ENCODE measurements at regions not wholly inside any gene's neighbourhood (a gene's known extent, or its start where the extent isn't known, plus 50 kb on each side); places are given as distances from the start of the nearest gene placed in this dataset.
A peak's percentile ranks its signal among the peaks of the same experiment; 100 is the strongest.

DNA sequence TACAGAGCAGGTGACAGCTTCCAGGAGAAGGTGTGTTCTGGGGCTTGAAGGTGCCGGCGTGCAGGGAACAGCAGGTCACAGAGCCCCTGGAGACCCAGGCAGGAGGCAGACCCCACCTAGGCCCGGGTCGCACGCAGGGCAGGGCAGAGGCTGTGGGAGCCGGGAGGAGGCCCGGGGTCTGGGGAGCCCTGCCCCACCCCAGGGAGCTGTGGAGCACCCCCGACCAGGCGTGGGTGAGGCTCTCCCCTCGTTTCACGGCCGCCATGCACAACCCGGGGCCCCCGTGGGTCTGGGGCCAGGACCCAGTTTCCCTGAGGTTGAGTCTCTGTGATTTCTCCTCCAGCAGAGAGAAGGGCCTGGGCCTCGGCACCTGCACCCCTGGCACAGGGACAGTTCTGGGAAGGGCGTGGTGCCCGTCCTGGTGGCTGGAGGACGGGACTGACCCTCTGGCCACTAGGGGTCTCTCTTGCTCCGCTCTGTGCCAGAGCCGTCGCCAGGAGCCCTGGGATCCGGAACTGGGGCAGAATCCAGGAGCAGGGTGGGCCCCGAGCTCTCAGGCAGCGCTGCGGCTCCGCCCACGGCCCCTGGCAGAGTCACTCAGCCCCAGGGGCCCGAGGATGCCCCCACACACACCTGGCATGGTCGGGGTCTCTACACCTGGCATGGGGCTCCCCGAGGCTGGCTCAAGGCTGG, 75.2 kb upstream of the FBRSL1 start:
- peaks cover 27% of the 10 kb centered on the region for H3K27me3 Mint-ChIP-seq (ENCODE audit: low read depth, unreplicated experiment)
- TF ChIP-seq CTCF (IDR thresholded peaks at IDR 0.05; ENCODE audit: insufficient read depth, low read depth, low read length) (peak; percentile 61), EZH2 (IDR thresholded peaks at IDR 0.05; ENCODE audit: insufficient read depth, low read length) (no peak)
- peaks cover 9% of the 10 kb centered on the region for H3K27me3 ChIP-seq (ENCODE audit: insufficient read depth, low read length)
- no peak overlapping the region for H3K9ac ChIP-seq (ENCODE audit: low read length)
- H3K9me3 ChIP-seq (ENCODE audit: insufficient read depth, low read depth, low read length): no peaks in the 10 kb centered on the region
- H3K79me2 ChIP-seq (ENCODE audit: insufficient read depth, low read length): no peaks in the 10 kb centered on the region
- no peaks in the 10 kb centered on the region for H3K4me1 Mint-ChIP-seq (ENCODE audit: low read depth, unreplicated experiment)
- no peak overlapping the region for H3K27ac Mint-ChIP-seq (ENCODE audit: unreplicated experiment)
- H3K27ac ChIP-seq (ENCODE audit: low read depth, low read length): no peak overlapping the region
- H3K36me3 Mint-ChIP-seq (ENCODE audit: low read depth, unreplicated experiment): peaks cover 3% of the 10 kb centered on the region
- H3K9me3 Mint-ChIP-seq (ENCODE audit: unreplicated experiment): peaks cover under 1% of the 10 kb centered on the region
- FAIRE-seq: no peak
- H3K36me3 ChIP-seq (ENCODE audit: insufficient read depth, low read length): no peaks in the 10 kb centered on the region
- no peaks in the 10 kb centered on the region for H4K20me1 ChIP-seq (ENCODE audit: insufficient read depth, low read length)
- H2AFZ ChIP-seq (ENCODE audit: low read depth, low read length): no peak overlapping the region
- DNase-seq (ENCODE audit: low read depth): peak; percentile 22
- H3K4me1 ChIP-seq (ENCODE audit: insufficient read depth, low read length): no peaks in the 10 kb centered on the region
- H3K4me2 ChIP-seq (ENCODE audit: low read length): no peak overlapping the region
- no peak overlapping the region for H3K4me3 Mint-ChIP-seq (ENCODE audit: unreplicated experiment)
- no peak overlapping the region for H3K4me3 ChIP-seq (ENCODE audit: insufficient read depth, low read depth, low read length)

DNA sequence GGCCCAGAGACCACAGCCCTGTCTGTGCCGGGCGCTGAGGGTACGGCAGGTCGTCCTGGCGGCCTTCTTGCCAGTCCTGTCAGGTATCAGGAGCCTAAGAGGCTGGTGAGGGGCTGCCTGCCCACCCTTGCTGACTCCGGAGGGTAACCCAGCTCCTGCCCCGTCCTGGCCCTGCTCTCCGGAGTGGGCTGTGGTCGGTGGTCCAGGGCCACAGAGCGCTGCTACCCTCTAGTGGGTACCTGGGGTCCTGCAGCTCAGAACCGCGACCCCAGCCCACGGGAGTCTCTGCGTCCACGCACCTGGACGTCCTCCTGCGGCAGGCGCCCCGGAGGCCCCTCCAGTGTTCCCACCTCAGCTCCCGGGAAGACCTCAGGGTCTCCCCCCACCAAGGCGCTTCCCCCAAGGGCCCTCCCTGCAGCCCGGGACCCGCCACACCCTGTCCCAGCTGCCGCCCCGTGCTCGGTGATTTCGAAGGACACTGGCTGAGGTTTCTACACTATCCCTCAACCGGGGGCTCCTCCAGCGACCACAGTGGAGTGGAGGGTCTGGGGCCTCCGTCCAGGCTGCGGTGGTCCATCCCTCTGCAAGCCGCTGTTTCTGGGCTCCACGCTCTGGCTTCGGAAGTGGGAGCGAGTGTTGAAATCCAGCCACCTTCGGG, 75.9 kb upstream of the FBRSL1 start:
- Histone ChIP-seq H3K4me1 (ENCODE audit: insufficient read depth, low read length) (no peaks in the 10 kb centered on the region), H3K79me2 (ENCODE audit: insufficient read depth, low read length) (no peaks in the 10 kb centered on the region), H2AFZ (ENCODE audit: low read depth, low read length) (no peak overlapping the region), H3K4me2 (ENCODE audit: low read length) (no peak overlapping the region), H3K36me3 (ENCODE audit: insufficient read depth, low read length) (no peaks in the 10 kb centered on the region), H4K20me1 (ENCODE audit: insufficient read depth, low read length) (no peaks in the 10 kb centered on the region), H3K9ac (ENCODE audit: low read length) (no peak overlapping the region), H3K27ac (ENCODE audit: low read depth, low read length) (no peak overlapping the region), H3K27me3 (ENCODE audit: insufficient read depth, low read length) (peaks cover 5% of the 10 kb centered on the region), H3K9me3 (ENCODE audit: insufficient read depth, low read depth, low read length) (no peaks in the 10 kb centered on the region), H3K4me3 (ENCODE audit: insufficient read depth, low read depth, low read length) (no peak overlapping the region)
- H3K27me3 Mint-ChIP-seq (ENCODE audit: low read depth, unreplicated experiment): peaks cover 20% of the 10 kb centered on the region
- peak; percentile 14 for TF ChIP-seq CTCF (IDR thresholded peaks at IDR 0.05; ENCODE audit: insufficient read depth, low read depth, low read length)
- TF ChIP-seq EZH2 (IDR thresholded peaks at IDR 0.05; ENCODE audit: insufficient read depth, low read length): no peak
- H3K4me1 Mint-ChIP-seq (ENCODE audit: low read depth, unreplicated experiment): no peaks in the 10 kb centered on the region
- no peak overlapping the region for H3K27ac Mint-ChIP-seq (ENCODE audit: unreplicated experiment)
- H3K4me3 Mint-ChIP-seq (ENCODE audit: unreplicated experiment): no peak overlapping the region
- H3K36me3 Mint-ChIP-seq (ENCODE audit: low read depth, unreplicated experiment): no peaks in the 10 kb centered on the region
- H3K9me3 Mint-ChIP-seq (ENCODE audit: unreplicated experiment): no peaks in the 10 kb centered on the region
- no peak for FAIRE-seq
- no peak for DNase-seq (ENCODE audit: low read depth)

DNA sequence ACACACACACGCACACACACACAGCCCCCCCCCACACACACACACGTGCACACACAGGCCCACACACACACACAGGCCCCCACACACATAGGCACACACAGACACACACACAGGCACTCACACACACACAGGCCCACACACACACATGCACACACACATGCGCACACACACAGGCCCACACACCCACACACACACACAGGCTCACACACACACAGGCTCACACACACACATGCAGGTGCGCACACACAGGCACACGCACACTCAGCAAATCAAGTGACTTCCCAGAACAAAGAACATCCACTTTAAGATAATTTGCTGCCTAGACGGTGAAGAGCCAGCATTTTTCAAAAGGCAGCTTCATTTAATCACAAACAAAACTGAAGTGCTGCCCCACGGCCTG, 78.5 kb upstream of the FBRSL1 start:
- no peak overlapping the region for H3K27ac Mint-ChIP-seq (ENCODE audit: unreplicated experiment)
- Histone ChIP-seq H3K4me1 (ENCODE audit: insufficient read depth, low read length) (no peaks in the 10 kb centered on the region), H3K4me2 (ENCODE audit: low read length) (no peak overlapping the region), H4K20me1 (ENCODE audit: insufficient read depth, low read length) (no peaks in the 10 kb centered on the region), H3K4me3 (ENCODE audit: insufficient read depth, low read depth, low read length) (no peak overlapping the region), H2AFZ (ENCODE audit: low read depth, low read length) (no peak overlapping the region), H3K79me2 (ENCODE audit: insufficient read depth, low read length) (no peaks in the 10 kb centered on the region), H3K27ac (ENCODE audit: low read depth, low read length) (no peak overlapping the region), H3K27me3 (ENCODE audit: insufficient read depth, low read length) (no peaks in the 10 kb centered on the region), H3K36me3 (ENCODE audit: insufficient read depth, low read length) (no peaks in the 10 kb centered on the region), H3K9me3 (ENCODE audit: insufficient read depth, low read depth, low read length) (no peaks in the 10 kb centered on the region), H3K9ac (ENCODE audit: low read length) (no peak overlapping the region)
- DNase-seq (ENCODE audit: low read depth): no peak
- no peak for TF ChIP-seq EZH2 (IDR thresholded peaks at IDR 0.05; ENCODE audit: insufficient read depth, low read length)
- TF ChIP-seq CTCF (IDR thresholded peaks at IDR 0.05; ENCODE audit: insufficient read depth, low read depth, low read length): no peak
- H3K36me3 Mint-ChIP-seq (ENCODE audit: low read depth, unreplicated experiment): no peaks in the 10 kb centered on the region
- H3K4me3 Mint-ChIP-seq (ENCODE audit: unreplicated experiment): no peak overlapping the region
- H3K27me3 Mint-ChIP-seq (ENCODE audit: low read depth, unreplicated experiment): peaks cover 14% of the 10 kb centered on the region
- H3K4me1 Mint-ChIP-seq (ENCODE audit: low read depth, unreplicated experiment): no peaks in the 10 kb centered on the region
- FAIRE-seq: no peak
- no peaks in the 10 kb centered on the region for H3K9me3 Mint-ChIP-seq (ENCODE audit: unreplicated experiment)

Measured in astrocyte (in vitro differentiated cells and primary cell).